Endothelial cell (in vitro differentiated cells): ENCODE measurements at regions not wholly inside any gene's neighbourhood (a gene's known extent, or its start where the extent isn't known, plus 50 kb on each side); places are given as distances from the start of the nearest gene placed in this dataset.

Source experiments
- DNase-seq: peaks from one replicate; pipeline ENCODE4 v3.0.0; 2021; ENCODE audit warnings: low spot score
- H3K27ac Mint-ChIP-seq: one replicate; pipeline ENCODE4 v1.8.0; 2021; ENCODE audit warnings: mixed read lengths, inconsistent platforms; ENCODE audit not compliant: unreplicated experiment
- H3K27me3 Mint-ChIP-seq: one replicate; pipeline ENCODE4 v1.8.0; 2021; ENCODE audit warnings: mild to moderate bottlenecking, moderate library complexity, mixed read lengths, inconsistent platforms; ENCODE audit not compliant: unreplicated experiment
- H3K36me3 Mint-ChIP-seq: one replicate; pipeline ENCODE4 v1.8.0; 2021; ENCODE audit warnings: mild to moderate bottlenecking, low read depth, mixed read lengths, inconsistent platforms; ENCODE audit not compliant: unreplicated experiment
- H3K4me1 Mint-ChIP-seq: one replicate; pipeline ENCODE4 v1.8.0; 2021; ENCODE audit warnings: mild to moderate bottlenecking, mixed read lengths, inconsistent platforms; ENCODE audit not compliant: unreplicated experiment
- H3K4me3 Mint-ChIP-seq: one replicate; pipeline ENCODE4 v1.8.0; 2021; ENCODE audit warnings: mild to moderate bottlenecking, mixed read lengths, inconsistent platforms; ENCODE audit not compliant: unreplicated experiment
- H3K9me3 Mint-ChIP-seq: one replicate; pipeline ENCODE4 v1.8.0; 2021; ENCODE audit warnings: mixed read lengths, inconsistent platforms; ENCODE audit not compliant: unreplicated experiment
- TF ChIP-seq, protein P1 (sequence below): fragments of 200-600 bp; sonication (generic); IDR thresholded peaks from one replicate; pipeline ENCODE4 v1.5.0; 2021; ENCODE audit warnings: antibody characterized with exemption; ENCODE audit not compliant: unreplicated experiment

DNA sequence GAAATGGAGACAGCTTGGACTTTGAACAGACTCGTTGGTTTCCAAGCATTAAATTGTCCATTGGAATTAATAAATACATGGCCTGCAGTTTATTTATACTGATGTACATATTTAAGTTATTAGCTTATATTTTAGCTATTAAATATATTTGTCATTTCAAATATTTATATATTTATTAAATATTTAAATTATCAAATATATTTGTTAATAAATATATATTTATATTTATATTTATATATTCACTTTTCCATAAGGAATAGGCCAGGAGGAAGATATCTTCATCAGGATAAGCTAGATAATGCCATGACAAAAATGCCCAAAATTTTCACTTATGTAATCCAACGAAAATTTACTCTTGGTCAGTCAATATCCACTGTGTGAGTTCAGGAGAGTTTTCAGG, 229.9 kb downstream of the ZNF608 start:
- Mint-ChIP-seq H3K9me3 (no peaks in the 10 kb centered on the region), H3K27ac (no peak overlapping the region), H3K36me3 (no peaks in the 10 kb centered on the region), H3K27me3 (peaks cover 2% of the 10 kb centered on the region), H3K4me3 (no peak overlapping the region), H3K4me1 (no peaks in the 10 kb centered on the region)
- TF ChIP-seq, protein P1, sequence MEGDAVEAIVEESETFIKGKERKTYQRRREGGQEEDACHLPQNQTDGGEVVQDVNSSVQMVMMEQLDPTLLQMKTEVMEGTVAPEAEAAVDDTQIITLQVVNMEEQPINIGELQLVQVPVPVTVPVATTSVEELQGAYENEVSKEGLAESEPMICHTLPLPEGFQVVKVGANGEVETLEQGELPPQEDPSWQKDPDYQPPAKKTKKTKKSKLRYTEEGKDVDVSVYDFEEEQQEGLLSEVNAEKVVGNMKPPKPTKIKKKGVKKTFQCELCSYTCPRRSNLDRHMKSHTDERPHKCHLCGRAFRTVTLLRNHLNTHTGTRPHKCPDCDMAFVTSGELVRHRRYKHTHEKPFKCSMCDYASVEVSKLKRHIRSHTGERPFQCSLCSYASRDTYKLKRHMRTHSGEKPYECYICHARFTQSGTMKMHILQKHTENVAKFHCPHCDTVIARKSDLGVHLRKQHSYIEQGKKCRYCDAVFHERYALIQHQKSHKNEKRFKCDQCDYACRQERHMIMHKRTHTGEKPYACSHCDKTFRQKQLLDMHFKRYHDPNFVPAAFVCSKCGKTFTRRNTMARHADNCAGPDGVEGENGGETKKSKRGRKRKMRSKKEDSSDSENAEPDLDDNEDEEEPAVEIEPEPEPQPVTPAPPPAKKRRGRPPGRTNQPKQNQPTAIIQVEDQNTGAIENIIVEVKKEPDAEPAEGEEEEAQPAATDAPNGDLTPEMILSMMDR: no peak
- no peak for DNase-seq

DNA sequence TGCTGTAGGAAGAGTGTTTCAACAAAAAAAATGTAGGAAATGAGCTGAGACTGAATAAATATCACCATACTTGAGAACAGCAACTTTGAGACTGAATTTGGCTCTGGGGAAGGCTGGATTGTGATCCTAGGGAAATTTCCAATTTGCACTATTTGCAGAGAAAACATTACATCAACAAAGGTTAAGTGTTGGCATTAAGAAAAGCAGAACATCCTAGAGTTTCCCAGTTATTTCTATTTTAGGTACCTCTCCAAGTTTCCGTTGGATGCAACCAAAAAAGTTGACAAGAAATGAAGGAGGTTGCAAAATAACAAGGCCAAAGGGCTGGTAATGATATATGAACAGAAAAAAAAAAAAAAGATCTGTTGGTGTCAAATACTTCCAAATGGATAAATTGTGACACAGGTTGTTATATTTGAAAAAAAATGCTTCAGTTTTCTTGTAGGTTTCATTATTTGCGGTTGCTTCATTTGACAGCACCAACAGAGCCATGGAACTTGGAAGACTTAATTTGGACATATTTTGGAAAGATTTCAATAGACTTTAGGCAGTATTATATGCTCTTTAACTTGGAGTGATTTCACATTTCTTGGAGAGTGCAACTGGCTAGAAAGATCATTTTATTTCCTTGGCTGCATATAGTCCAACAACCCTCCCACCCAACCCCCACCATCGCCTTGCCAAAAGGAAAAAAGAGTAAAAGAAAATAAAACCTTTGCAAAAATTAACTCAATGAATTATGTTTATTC, 230.8 kb downstream of the ZNF608 start:
- H3K4me3 Mint-ChIP-seq: no peak overlapping the region
- no peak for DNase-seq
- H3K27ac Mint-ChIP-seq: no peak overlapping the region
- no peaks in the 10 kb centered on the region for H3K4me1 Mint-ChIP-seq
- H3K9me3 Mint-ChIP-seq: no peaks in the 10 kb centered on the region
- no peaks in the 10 kb centered on the region for H3K36me3 Mint-ChIP-seq
- TF ChIP-seq, protein P1: no peak
- no peaks in the 10 kb centered on the region for H3K27me3 Mint-ChIP-seq

DNA sequence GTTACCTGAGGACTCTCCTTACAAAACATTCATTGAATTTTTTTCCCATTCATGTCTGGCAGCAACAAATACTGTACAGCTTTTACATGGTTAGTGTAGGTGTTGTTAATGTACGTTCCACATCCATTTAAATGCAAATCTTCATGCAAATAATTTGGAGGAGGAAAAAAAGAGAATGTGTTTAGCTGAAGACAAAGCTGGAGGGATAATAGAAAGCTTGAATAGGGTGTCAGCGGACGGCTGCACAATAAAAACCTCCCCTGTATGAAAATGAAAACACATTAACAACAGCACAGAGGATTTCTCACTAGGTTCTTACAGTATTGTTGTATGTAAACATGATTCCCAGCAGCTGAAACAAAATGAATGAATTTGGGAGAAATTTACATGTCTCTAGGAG, 231.5 kb downstream of the ZNF608 start:
- no peak for DNase-seq
- Mint-ChIP-seq H3K36me3 (no peaks in the 10 kb centered on the region), H3K9me3 (no peaks in the 10 kb centered on the region), H3K27ac (no peak overlapping the region), H3K4me3 (no peak overlapping the region), H3K4me1 (no peaks in the 10 kb centered on the region), H3K27me3 (no peaks in the 10 kb centered on the region)
- TF ChIP-seq, protein P1: no peak

DNA sequence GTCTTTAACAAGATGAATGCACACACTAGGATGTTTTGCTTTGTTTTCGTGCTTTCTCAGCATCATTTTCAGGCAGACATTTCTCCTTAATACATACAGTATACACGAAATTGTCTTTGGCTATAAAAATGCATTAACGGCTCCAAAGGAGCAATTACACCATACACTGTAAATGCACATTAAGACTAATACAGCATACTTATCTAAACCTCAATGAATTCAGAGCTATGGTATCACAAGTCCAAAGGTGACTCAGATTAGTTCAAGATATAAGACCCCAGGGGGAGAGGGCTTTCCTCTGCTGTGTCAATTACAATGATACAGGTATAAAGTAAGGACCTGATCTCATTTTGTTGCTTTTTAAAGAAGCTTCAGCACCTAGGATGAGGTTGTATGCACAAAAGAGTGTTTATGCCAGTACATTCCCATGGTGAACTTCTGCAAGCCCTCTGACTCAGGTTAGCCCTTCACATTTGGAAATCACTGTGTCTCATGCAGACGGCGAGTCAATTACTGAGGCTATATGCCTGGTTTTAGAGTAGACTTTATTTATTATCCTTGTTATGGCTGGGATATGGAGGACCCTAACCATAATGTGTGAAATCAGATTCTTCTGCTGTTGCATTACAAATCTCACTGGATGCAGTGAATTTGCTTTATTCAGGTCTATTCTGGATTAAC, 233.3 kb downstream of the ZNF608 start:
- Mint-ChIP-seq H3K4me3 (no peak overlapping the region), H3K36me3 (no peaks in the 10 kb centered on the region), H3K27me3 (no peaks in the 10 kb centered on the region), H3K4me1 (no peaks in the 10 kb centered on the region), H3K27ac (no peak overlapping the region), H3K9me3 (no peaks in the 10 kb centered on the region)
- no peak for DNase-seq
- TF ChIP-seq, protein P1: no peak

DNA sequence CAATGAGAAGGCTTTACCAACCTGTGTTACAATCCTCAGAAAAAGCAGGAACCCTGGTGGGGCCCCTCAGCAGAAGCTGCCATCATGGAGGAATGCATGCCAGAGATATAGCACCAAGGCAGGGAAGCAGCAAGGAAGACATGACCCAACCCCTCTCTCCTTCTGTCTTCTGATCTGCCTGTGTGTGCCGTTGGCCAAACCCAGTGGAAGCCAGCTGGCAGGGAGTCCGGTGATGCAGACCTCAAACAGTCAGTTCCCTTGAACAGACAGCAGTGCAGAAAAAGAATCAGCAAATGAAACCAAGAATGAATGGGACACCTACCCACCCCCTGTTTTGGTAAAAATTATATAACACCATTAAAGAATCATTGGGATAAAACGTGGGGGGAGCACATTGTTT, 234.2 kb downstream of the ZNF608 start:
- Mint-ChIP-seq H3K4me1 (no peaks in the 10 kb centered on the region), H3K27me3 (no peaks in the 10 kb centered on the region)
- TF ChIP-seq, protein P1: no peak

More for the DNA sequence above, 234.2 kb downstream of the ZNF608 start:
- Mint-ChIP-seq H3K9me3 (no peaks in the 10 kb centered on the region), H3K36me3 (no peaks in the 10 kb centered on the region), H3K27ac (no peak overlapping the region), H3K4me3 (no peak overlapping the region)
- no peak for DNase-seq
